GM18508 (cell line): ENCODE measurements at regions not wholly inside any gene's neighbourhood (a gene's known extent, or its start where the extent isn't known, plus 50 kb on each side); places are given as distances from the start of the nearest gene placed in this dataset.

Experiments used
- ATAC-seq: cut with Tn5 transposase; IDR thresholded peaks from one replicate; pipeline ENCODE4 v1.9.1; 2021; ENCODE audit warnings: moderate number of reproducible peaks; ENCODE audit not compliant: insufficient read depth, unreplicated experiment

GRCh38 chr1:30129421-30130055 is 593.8 kb downstream of the MATN1 start:
- no peak for ATAC-seq

- no peak for ATAC-seq
These were observed 594.4 kb downstream of the MATN1 start for GRCh38 chr1:30129001-30129408.

GRCh38 chr1:30126848-30127247 is 596.5 kb downstream of the MATN1 start:
- no peak for ATAC-seq

GRCh38 chr1:30125821-30126170 is 597.6 kb downstream of the MATN1 start:
- no peak for ATAC-seq

GRCh38 chr1:30125021-30125820 is 598.2 kb downstream of the MATN1 start:
- no peak for ATAC-seq

- no peak for ATAC-seq
These were observed 599.5 kb downstream of the MATN1 start for GRCh38 chr1:30123896-30124295.

- ATAC-seq = no peak
These were observed 600.3 kb downstream of the MATN1 start for GRCh38 chr1:30123036-30123435.

GRCh38 chr1:30120245-30121000 is 603.0 kb downstream of the MATN1 start:
- ATAC-seq = no peak

GRCh38 chr1:30117685-30118084 is 605.7 kb downstream of the MATN1 start:
- no peak for ATAC-seq

GRCh38 chr1:30111431-30111830 is 612.0 kb downstream of the MATN1 start:
- no peak for ATAC-seq

- ATAC-seq = no peak
These were observed 612.5 kb downstream of the MATN1 start for GRCh38 chr1:30110846-30111245.

- no peak for ATAC-seq
These were observed 613.5 kb downstream of the MATN1 start for GRCh38 chr1:30109853-30110252.

- ATAC-seq = no peak
These were observed 615.2 kb downstream of the MATN1 start for GRCh38 chr1:30108186-30108585.

- no peak for ATAC-seq
These were observed 617.3 kb downstream of the MATN1 start for GRCh38 chr1:30106125-30106524.

- no peak for ATAC-seq
These were observed 618.8 kb downstream of the MATN1 start for GRCh38 chr1:30104551-30104950.

GRCh38 chr1:30103708-30104411 is 619.5 kb downstream of the MATN1 start:
- no peak for ATAC-seq

GRCh38 chr1:30102605-30103004 is 620.8 kb downstream of the MATN1 start:
- no peak for ATAC-seq

- ATAC-seq = no peak
These were observed 621.7 kb downstream of the MATN1 start for GRCh38 chr1:30101487-30102227.

GRCh38 chr1:30101016-30101415 is 622.4 kb downstream of the MATN1 start:
- ATAC-seq = no peak

GRCh38 chr1:30100524-30100862 is 622.9 kb downstream of the MATN1 start:
- ATAC-seq = no peak
